Loucy (cell line): ENCODE measurements at regions not wholly inside any gene's neighbourhood (a gene's known extent, or its start where the extent isn't known, plus 50 kb on each side); places are given as distances from the start of the nearest gene placed in this dataset.

Experiments
- H2AFZ ChIP-seq: fragments of 200-600 bp; sonication (generic); 2 replicates; pipeline ENCODE4 v1.6.0; 2016; ENCODE audit warnings: antibody characterized with exemption, mild to moderate bottlenecking, low read length, moderate library complexity
- H3F3A ChIP-seq: fragments of 200-600 bp; 2 replicates; pipeline ENCODE4 v1.6.0; 2016; ENCODE audit warnings: antibody characterized with exemption, low read depth, mild to moderate bottlenecking
- H3K27me3 ChIP-seq: fragments of 200-600 bp; sonication (generic); 2 replicates; pipeline ENCODE4 v1.6.1; 2014; ENCODE audit warnings: low read length, mild to moderate bottlenecking; ENCODE audit not compliant: insufficient read depth, poor library complexity, severe bottlenecking
- H3K36me3 ChIP-seq: fragments of 200-600 bp; sonication (generic); 2 replicates; pipeline ENCODE4 v1.6.1; 2016; ENCODE audit warnings: low read length; ENCODE audit not compliant: insufficient read depth
- H3K4me1 ChIP-seq: fragments of 200-600 bp; sonication (generic); 2 replicates; pipeline ENCODE4 v1.5.1; 2014; ENCODE audit warnings: low read length, mild to moderate bottlenecking; ENCODE audit not compliant: insufficient read depth, poor library complexity, severe bottlenecking
- H3K4me2 ChIP-seq: fragments of 200-600 bp; sonication (generic); 2 replicates; pipeline ENCODE4 v1.6.0; 2014; ENCODE audit warnings: antibody characterized with exemption, low read length, low read depth, mild to moderate bottlenecking; ENCODE audit not compliant: poor library complexity, severe bottlenecking
- H3K4me3 ChIP-seq: fragments of 200-600 bp; sonication (generic); 2 replicates; pipeline ENCODE4 v1.5.1; 2014; ENCODE audit warnings: low read length, mild to moderate bottlenecking, mixed read lengths; ENCODE audit not compliant: poor library complexity, severe bottlenecking
- H3K79me2 ChIP-seq: fragments of 200-600 bp; sonication (generic); 2 replicates; pipeline ENCODE4 v1.6.1; 2014; ENCODE audit warnings: low read length; ENCODE audit not compliant: insufficient read depth
- H3K9ac ChIP-seq: fragments of 200-600 bp; sonication (generic); 2 replicates; pipeline ENCODE4 v1.6.0; 2014; ENCODE audit warnings: mild to moderate bottlenecking, low read depth, low read length, moderate library complexity; ENCODE audit not compliant: poor library complexity, severe bottlenecking
- H3K9me2 ChIP-seq: fragments of 200-600 bp; sonication (generic); replicated peaks from 2 replicates; pipeline ENCODE4 v1.6.1; 2016; ENCODE audit warnings: low read depth, low read length, mixed read lengths
- H3K9me3 ChIP-seq: fragments of 200-600 bp; sonication (generic); 2 replicates; pipeline ENCODE4 v1.6.1; 2014; ENCODE audit warnings: mild to moderate bottlenecking, antibody characterized with exemption, low read length, low read depth; ENCODE audit not compliant: insufficient read depth
- H4K20me1 ChIP-seq: fragments of 200-600 bp; sonication (generic); 2 replicates; pipeline ENCODE4 v1.6.0; 2014; ENCODE audit warnings: antibody characterized with exemption, low read length, mild to moderate bottlenecking; ENCODE audit not compliant: insufficient read depth, poor library complexity, severe bottlenecking
- CTCF ChIP-seq: fragments of 200-600 bp; sonication (generic); conservative IDR thresholded peaks from 2 replicates; pipeline ENCODE4 v1.5.1; 2014; ENCODE audit warnings: mild to moderate bottlenecking, antibody characterized with exemption, low read length
- EZH2phosphoT487 ChIP-seq: fragments of 200-600 bp; IDR thresholded peaks from 2 replicates; pipeline ENCODE4 v1.6.1; 2018; ENCODE audit warnings: antibody characterized with exemption, mild to moderate bottlenecking, moderate library complexity, borderline replicate concordance

GRCh38 chr18:71352618-71353017 is 1063.8 kb downstream of the SOCS6 start:
- Histone ChIP-seq H4K20me1 (no peaks in the 10 kb centered on the region), H3K79me2 (no peaks in the 10 kb centered on the region), H3K4me2 (no peak overlapping the region), H3K27me3 (no peaks in the 10 kb centered on the region), H3K4me3 (no peak overlapping the region), H3K9ac (no peak overlapping the region), H2AFZ (no peak overlapping the region), H3K9me3 (no peaks in the 10 kb centered on the region), H3F3A (no peaks in the 10 kb centered on the region), H3K9me2 (no peaks in the 10 kb centered on the region), H3K4me1 (no peaks in the 10 kb centered on the region), H3K36me3 (no peaks in the 10 kb centered on the region)
- no peak for TF ChIP-seq CTCF
- TF ChIP-seq EZH2phosphoT487, result no peak

DNA sequence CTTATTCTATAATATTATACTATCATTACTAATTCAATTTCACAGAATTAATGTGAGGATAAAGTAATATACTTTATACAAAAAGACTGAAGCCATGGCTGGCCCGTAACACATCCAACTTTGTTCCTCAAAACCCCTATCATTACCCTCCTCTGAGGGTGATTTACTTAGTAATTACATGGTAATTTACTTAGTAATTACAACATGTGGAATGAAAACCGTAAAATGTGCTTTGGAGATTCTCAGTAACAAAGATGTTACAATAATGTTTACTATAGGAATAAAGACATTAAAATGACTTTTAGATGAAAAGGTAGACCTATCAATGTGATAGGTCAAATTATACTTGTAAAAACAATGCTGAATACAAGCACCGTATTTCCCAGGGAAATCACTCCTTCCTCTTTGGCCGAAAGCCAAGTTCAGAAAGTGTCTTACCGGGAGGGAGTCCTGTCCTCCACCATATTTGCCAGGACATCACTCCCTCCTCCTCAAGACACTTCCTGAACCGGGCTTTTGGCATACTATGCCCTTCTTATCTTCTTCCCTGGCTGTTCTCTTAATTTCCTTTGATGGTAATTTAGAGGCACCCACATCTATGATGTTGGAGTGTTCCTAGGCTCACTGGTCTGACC is 1047.8 kb downstream of the SOCS6 start:
- H3K9me3 ChIP-seq, result no peaks in the 10 kb centered on the region

DNA sequence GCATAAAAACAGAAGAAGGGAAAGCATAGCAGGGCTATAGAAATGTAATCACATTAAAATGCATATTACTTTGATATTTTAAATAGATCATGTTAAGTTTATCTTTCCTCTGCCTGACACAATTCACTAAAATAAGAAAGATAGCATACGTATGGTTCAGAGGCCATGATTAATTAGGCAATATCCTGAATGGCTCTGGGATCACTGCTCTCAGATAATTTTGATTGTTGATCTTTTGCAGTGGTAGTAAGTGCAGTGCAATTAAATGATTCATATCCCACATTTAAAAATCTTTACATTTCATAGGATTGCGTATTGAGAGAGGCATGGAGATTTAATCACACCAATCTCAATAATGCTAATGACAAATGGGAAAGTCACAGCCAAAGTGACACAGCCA is 1040.7 kb downstream of the SOCS6 start:
- Histone ChIP-seq H3F3A (no peaks in the 10 kb centered on the region), H3K79me2 (no peaks in the 10 kb centered on the region), H3K4me3 (no peak overlapping the region), H3K9me2 (no peaks in the 10 kb centered on the region), H3K36me3 (no peaks in the 10 kb centered on the region), H3K4me1 (no peaks in the 10 kb centered on the region), H2AFZ (no peak overlapping the region), H3K4me2 (no peak overlapping the region), H3K9me3 (no peaks in the 10 kb centered on the region), H4K20me1 (no peaks in the 10 kb centered on the region), H3K9ac (no peak overlapping the region), H3K27me3 (no peaks in the 10 kb centered on the region)
- TF ChIP-seq CTCF, result no peak
- TF ChIP-seq EZH2phosphoT487, result no peak

More for the DNA sequence above, 1047.8 kb downstream of the SOCS6 start:
- no peaks in the 10 kb centered on the region for H3K79me2 ChIP-seq
- H4K20me1 ChIP-seq, result no peaks in the 10 kb centered on the region
- no peaks in the 10 kb centered on the region for H3K4me1 ChIP-seq
- H3K36me3 ChIP-seq, result no peaks in the 10 kb centered on the region
- no peak overlapping the region for H3K4me3 ChIP-seq
- no peaks in the 10 kb centered on the region for H3K9me2 ChIP-seq
- no peak overlapping the region for H3K4me2 ChIP-seq
- no peak for TF ChIP-seq CTCF
- TF ChIP-seq EZH2phosphoT487, result no peak
- no peak overlapping the region for H3K9ac ChIP-seq
- H3F3A ChIP-seq, result no peaks in the 10 kb centered on the region
- H3K27me3 ChIP-seq, result no peaks in the 10 kb centered on the region
- no peak overlapping the region for H2AFZ ChIP-seq
